GM12865 (cell line): ENCODE measurements at regions not wholly inside any gene's neighbourhood (a gene's known extent, or its start where the extent isn't known, plus 50 kb on each side); places are given as distances from the start of the nearest gene placed in this dataset.

ENCODE experiments used
- DNase-seq: peaks from one replicate; pipeline ENCODE4 v3.0.0; 2010; ENCODE audit warnings: low read depth
- H3K4me3 ChIP-seq: 2 replicates; pipeline ENCODE4 v1.5.1; 2011; ENCODE audit warnings: mild to moderate bottlenecking, low read depth, low read length, control low read depth
- TF ChIP-seq, protein P1 (sequence below): IDR thresholded peaks from 2 replicates; pipeline ENCODE4 v1.5.1; 2011; ENCODE audit warnings: low read length, control low read depth, low read depth, inconsistent platforms; ENCODE audit not compliant: insufficient read depth; ENCODE audit errors: missing control alignments

- TF ChIP-seq, protein P1, sequence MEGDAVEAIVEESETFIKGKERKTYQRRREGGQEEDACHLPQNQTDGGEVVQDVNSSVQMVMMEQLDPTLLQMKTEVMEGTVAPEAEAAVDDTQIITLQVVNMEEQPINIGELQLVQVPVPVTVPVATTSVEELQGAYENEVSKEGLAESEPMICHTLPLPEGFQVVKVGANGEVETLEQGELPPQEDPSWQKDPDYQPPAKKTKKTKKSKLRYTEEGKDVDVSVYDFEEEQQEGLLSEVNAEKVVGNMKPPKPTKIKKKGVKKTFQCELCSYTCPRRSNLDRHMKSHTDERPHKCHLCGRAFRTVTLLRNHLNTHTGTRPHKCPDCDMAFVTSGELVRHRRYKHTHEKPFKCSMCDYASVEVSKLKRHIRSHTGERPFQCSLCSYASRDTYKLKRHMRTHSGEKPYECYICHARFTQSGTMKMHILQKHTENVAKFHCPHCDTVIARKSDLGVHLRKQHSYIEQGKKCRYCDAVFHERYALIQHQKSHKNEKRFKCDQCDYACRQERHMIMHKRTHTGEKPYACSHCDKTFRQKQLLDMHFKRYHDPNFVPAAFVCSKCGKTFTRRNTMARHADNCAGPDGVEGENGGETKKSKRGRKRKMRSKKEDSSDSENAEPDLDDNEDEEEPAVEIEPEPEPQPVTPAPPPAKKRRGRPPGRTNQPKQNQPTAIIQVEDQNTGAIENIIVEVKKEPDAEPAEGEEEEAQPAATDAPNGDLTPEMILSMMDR = no peak
- DNase-seq = no peak
- H3K4me3 ChIP-seq = no peak overlapping the region
Observed at GRCh38 chr6:84501315-84501714, 263.1 kb downstream of the TBX18 start.

DNA sequence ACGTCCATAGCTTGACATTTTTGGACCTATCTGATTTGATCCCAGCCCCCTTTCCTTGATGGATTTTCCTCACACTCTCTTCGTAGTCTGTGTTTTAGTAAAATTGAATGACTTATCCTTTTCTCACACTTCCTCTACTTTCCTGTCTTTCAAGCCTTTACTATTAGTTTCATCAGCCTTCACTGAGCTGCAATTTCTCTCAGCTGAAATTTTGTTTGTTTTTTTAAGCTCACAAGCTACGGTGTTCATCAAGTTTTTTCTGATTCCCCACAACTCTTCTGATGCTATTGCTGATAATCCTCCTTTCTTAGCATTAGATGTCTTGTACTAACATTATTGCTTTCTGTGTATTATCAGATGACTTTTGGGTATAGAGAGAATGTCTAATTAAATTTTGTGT lies 263.7 kb downstream of the TBX18 start:
- no peak overlapping the region for H3K4me3 ChIP-seq
- TF ChIP-seq, protein P1 = no peak
- no peak for DNase-seq

DNA sequence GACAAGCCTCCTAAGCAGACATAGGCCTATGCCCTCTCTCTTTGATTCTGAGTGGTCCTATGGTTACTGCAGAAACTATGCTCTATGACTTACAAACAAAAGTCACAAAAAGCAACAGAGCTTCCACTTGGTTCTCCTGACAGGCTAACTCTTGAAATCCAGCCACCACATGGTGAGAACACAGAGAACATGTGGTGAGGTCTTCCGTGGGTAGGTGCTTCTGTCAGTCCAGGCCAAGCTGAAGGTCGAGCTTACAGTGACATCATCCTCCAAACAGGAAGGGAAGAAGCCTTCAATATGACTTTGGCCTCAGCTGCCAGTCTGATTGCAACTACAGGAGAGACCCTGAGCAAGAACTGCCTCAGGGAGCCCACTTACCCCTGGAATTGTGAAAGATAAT lies 265.5 kb downstream of the TBX18 start:
- no peak overlapping the region for H3K4me3 ChIP-seq
- TF ChIP-seq, protein P1 = no peak
- DNase-seq = no peak

DNA sequence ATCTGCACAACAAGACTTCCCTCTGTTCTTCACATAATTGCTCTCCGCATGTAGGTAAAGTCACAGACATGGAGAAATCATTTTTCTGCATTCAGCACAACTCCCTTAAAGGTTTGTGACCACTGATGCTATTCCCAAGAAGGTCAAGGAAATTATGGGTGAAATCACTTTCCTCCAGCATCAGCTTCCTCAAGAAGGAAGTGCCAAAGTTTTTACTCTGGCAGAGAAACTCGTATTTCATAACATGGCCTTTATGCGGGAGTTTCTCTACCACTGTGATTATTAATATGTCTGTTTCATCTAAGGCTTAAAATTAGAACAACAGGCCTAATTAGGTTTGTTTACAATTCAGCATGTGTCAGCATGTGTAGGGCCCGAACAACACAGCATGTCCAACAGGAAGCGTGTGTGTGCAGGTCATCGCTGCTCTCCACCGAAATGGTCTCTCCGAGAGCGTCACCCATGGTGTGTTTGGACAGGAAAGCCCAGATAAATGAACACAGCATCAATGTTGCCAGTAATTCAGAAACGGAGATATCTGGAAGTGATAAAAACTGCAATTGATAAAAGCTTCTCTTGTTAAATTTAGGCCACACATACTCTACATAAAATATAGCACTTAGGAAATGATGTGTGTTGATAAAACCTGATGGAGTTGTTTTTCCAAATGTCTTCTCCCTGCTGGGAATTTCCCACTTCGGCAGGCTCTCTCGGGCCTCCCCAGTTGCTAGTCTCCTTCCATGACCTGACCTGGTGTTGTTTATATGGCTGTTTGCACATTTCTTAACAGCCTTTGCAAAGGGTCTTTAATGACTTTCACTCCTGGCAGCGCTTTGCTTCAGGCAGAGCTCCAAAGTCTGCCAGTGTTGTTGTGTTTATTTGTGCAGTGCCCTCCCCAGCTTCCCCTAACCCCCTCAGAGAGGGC lies 265.1 kb upstream of the CEP162 start:
- no peak overlapping the region for H3K4me3 ChIP-seq
- TF ChIP-seq, protein P1 = no peak
- no peak for DNase-seq

DNA sequence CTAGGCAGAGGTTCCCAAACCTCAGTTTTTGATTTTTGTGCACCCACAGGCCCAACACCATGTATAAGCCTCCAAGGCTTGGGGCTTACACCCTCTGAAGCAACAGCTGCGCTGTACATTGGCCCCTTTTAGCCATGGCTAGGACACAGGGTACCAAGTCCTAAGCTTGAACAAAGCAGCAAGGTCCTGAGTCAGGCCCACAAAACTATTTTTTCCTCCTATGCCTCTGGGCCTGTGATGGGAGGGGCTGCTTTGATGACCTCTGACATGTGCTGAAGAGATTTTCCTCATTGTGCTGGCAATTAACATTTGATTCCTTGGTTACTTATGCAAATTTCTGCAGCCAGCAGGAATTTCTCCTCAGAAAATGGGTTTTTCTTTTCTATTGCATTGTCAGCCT lies 262.2 kb upstream of the CEP162 start:
- DNase-seq = no peak
- TF ChIP-seq, protein P1 = no peak
- H3K4me3 ChIP-seq = no peak overlapping the region

- TF ChIP-seq, protein P1 = no peak
- no peak overlapping the region for H3K4me3 ChIP-seq
Observed at GRCh38 chr6:84486526-84486925, 259.1 kb upstream of the CEP162 start.

More at GRCh38 chr6:84486526-84486925, 259.1 kb upstream of the CEP162 start:
- DNase-seq = no peak
